NB4 (cell line): ENCODE measurements at regions not wholly inside any gene's neighbourhood (a gene's known extent, or its start where the extent isn't known, plus 50 kb on each side); places are given as distances from the start of the nearest gene placed in this dataset.
A peak's percentile ranks its signal among the peaks of the same experiment; 100 is the strongest.

Source experiments
- DNase-seq: peaks from one replicate; pipeline ENCODE4 v3.0.0; 2010; ENCODE audit warnings: low read depth
- H3K4me3 ChIP-seq: one replicate; pipeline ENCODE4 v1.5.1; 2011; ENCODE audit warnings: mild to moderate bottlenecking, low read depth, low read length, moderate library complexity
- CTCF ChIP-seq: IDR thresholded peaks from one replicate; pipeline ENCODE4 v1.5.1; 2012; ENCODE audit warnings: low read depth, low read length
- MAX ChIP-seq: IDR thresholded peaks from 2 replicates; pipeline ENCODE4 v1.6.1; 2011; ENCODE audit warnings: low read depth, low read length
- MYC ChIP-seq: IDR thresholded peaks from 2 replicates; pipeline ENCODE4 v1.6.1; 2011; ENCODE audit warnings: low read depth, low read length
- POLR2A ChIP-seq: IDR thresholded peaks from 2 replicates; pipeline ENCODE4 v1.6.1; 2011; ENCODE audit warnings: mild to moderate bottlenecking; ENCODE audit not compliant: insufficient read length; ENCODE audit errors: extremely low read depth

GRCh38 chr7:130840599-130840998, 106.6 kb upstream of the KLF14 start:
- TF ChIP-seq MYC (no peak), CTCF (no peak), POLR2A (no peak), MAX (no peak)
- no peak overlapping the region for H3K4me3 ChIP-seq
- DNase-seq = peak; percentile 6

- TF ChIP-seq CTCF (no peak), MYC (no peak), MAX (no peak), POLR2A (no peak)
- H3K4me3 ChIP-seq = no peak overlapping the region
- no peak for DNase-seq
Observed at GRCh38 chr7:130841416-130841815, 107.4 kb upstream of the KLF14 start.

- TF ChIP-seq MAX (no peak), POLR2A (no peak), CTCF (no peak), MYC (no peak)
- no peak overlapping the region for H3K4me3 ChIP-seq
- DNase-seq = no peak
Observed at GRCh38 chr7:130843703-130844102, 109.7 kb upstream of the KLF14 start.

- no peak for TF ChIP-seq MAX
- no peak for TF ChIP-seq CTCF
- TF ChIP-seq POLR2A = no peak
- no peak for TF ChIP-seq MYC
- no peak for DNase-seq
- H3K4me3 ChIP-seq = no peak overlapping the region
Observed at GRCh38 chr7:130844811-130845580, 111.0 kb upstream of the KLF14 start.

- no peak for DNase-seq
- TF ChIP-seq POLR2A = no peak
- no peak for TF ChIP-seq MAX
- no peak for TF ChIP-seq CTCF
- TF ChIP-seq MYC = no peak
- H3K4me3 ChIP-seq = no peak overlapping the region
Observed at GRCh38 chr7:130845581-130846085, 111.6 kb upstream of the KLF14 start.
